HG03457 (cell line): ENCODE measurements at regions not wholly inside any gene's neighbourhood (a gene's known extent, or its start where the extent isn't known, plus 50 kb on each side); places are given as distances from the start of the nearest gene placed in this dataset.
"Not testable (repeated sequence)": the region's sequence is repeated elsewhere in the genome, so short reads cannot be mapped to it uniquely, and the experiment has no call there.

Source experiments
- ATAC-seq: cut with Tn5 transposase; IDR thresholded peaks from one replicate; pipeline ENCODE4 v1.9.1; 2021; ENCODE audit warnings: moderate number of reproducible peaks; ENCODE audit not compliant: unreplicated experiment

- no peak for ATAC-seq
These were observed 1108.3 kb upstream of the FLRT2 start for GRCh38 chr14:84421621-84422020.

GRCh38 chr14:84425968-84426367 is 1104.0 kb upstream of the FLRT2 start:
- no peak for ATAC-seq

GRCh38 chr14:84432676-84433075 is 1097.3 kb upstream of the FLRT2 start:
- no peak for ATAC-seq

DNA sequence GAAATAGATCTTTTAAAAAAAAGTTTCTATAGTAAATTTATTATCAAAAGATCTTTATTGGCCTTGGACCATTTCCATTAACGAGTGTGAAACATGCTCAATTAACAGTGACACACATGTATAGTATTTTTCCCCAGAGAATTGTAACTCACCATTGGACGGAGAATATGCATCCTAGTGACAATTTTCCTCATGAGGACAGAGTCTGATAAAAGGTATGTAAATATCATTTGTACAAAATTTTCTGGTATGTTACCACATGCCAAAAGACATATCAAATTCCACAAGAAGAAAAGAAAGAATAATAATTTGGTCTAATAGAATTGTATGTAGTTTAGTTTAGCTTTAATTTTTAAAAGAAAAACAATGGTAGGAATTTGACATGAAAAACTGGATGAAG is 1096.0 kb upstream of the FLRT2 start:
- ATAC-seq: no peak

DNA sequence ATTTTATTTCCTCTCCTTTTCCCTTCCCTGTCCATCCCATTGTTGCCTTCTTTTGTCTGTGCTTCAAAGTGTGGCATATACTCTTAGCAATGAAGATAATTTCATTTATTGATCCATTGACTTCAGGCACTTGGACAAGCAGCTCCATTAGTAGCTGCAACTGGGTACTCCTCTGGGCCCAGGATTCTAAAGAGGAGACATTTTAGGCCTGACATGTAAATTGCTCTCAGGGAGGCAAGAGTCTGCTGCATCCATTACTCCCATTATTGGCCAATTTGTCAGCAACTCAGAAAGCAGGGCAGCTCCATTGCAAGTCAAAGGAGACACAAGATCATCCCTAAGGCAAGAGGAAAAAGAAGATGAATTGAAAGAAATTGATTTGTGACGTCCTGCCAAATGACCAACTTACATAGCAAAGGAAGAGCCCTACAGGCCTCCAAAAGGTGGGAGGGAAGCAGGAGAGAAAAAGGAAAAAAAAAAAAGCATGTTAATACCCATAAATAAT is 1094.1 kb upstream of the FLRT2 start:
- no peak for ATAC-seq

- ATAC-seq: no peak
These were observed 1093.4 kb upstream of the FLRT2 start for GRCh38 chr14:84436528-84436927.

DNA sequence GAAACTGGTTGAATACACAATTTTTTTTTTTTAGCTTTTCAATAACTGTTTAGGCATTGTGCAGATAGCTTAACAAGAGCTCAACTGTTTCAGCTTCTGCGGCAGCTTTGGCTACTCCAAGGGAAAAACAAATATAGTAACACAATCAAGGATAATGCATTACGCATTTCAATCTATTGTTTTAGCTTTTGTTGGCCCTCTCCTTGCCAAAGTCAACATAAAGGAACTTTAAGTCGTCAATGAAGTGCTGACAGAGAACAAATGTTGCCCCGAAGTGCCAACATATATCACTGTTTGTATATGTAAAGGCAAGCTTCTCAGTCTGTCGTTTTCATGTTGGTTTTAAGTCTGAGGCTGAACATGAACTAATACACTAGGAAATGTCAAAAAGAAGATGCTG is 1087.4 kb upstream of the FLRT2 start:
- ATAC-seq: no peak

DNA sequence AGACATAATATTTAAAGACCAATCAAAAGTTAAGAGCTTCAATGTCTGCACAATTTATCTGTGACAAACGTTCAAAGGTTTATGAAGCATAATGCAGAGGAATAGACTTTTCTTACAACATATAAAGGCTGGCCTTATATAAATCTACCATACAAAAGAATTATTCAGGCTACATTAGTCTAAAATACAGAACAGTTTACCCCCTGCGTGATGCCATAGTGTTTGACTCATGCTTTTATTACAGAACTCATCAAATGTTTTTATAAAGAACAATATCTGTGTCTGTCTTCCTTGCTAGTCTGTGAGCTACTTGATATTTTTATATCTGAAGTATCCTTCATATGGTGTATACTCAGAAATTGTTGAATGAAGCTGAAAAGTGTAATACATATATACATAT is 1084.5 kb upstream of the FLRT2 start:
- ATAC-seq: no peak

DNA sequence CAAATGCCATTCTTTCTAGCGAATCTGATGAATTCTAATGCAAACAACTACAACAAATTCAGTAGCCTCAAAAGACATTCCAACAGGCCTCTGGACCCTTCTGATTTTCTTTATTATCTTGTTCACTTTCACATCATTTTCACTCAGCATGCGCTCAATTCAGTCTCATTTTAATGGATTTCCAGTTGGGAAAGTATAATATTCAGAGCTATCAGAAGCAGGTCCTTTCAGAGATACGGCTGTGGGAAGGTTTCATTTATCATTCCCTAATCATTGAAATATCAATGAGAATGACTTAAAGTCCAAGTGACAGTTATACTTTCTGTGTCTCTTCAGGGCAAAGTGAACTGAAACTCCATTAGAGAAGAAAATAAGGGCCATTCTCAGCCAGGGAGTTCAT is 1083.7 kb upstream of the FLRT2 start:
- ATAC-seq: no peak

GRCh38 chr14:84453307-84453950 is 1076.5 kb upstream of the FLRT2 start:
- ATAC-seq: no peak

DNA sequence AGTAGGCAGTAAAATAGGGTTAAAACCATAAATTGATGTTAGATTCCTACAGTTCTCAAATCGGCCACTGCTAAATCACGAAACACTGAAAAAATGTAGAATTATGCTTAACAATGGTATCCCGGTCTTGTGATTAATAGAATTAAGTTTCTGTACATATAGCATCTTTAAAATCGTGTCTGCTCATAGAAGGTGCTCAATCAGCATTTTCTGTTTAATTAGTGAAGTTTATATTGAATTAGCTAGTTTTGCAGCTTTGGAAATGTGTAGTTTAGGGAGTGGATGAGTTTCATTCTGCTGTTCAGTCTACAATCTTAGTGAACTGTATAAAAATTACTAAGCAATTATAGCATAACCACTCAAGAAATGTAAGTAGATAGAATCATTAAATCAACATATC is 1075.8 kb upstream of the FLRT2 start:
- ATAC-seq: no peak

DNA sequence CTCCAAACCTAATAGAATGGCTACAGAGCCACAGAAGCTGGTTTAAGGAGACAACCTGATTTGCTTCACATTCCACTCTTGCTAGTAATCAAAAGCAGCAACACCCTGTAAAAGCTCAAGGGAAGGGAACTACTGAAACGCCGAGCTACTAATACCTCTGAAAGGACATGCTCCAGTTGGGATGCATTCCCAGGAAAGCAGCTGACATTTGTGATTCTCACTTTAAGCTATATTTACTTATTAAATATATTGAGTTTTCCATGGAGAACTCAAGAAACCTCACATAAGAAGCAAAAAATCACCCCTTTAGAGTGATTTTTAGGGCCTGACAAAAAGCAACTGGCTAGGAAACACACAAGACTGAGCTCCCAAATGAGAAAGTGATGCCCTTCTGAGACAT is 1073.0 kb upstream of the FLRT2 start:
- no peak for ATAC-seq

- ATAC-seq: no peak
These were observed 1071.1 kb upstream of the FLRT2 start for GRCh38 chr14:84458881-84459280.

DNA sequence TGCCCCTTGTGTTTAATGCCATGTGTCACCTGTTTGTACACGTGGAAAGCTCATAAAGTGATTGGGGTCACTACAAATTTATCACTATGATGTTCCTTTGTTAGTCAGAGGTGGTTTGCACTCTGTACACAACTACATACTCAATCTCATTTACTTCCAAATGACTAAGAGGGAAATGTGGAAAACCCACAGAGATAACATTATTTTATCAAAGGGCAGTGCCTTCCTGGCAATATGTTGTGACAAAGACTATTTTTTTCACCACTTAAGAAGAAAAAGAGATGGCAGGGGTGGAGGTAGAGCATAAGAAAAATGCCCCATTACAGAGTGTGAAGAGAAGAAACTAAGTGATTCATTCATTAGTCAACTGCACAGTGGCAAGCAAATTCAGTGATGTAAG is 1064.1 kb upstream of the FLRT2 start:
- ATAC-seq: no peak

DNA sequence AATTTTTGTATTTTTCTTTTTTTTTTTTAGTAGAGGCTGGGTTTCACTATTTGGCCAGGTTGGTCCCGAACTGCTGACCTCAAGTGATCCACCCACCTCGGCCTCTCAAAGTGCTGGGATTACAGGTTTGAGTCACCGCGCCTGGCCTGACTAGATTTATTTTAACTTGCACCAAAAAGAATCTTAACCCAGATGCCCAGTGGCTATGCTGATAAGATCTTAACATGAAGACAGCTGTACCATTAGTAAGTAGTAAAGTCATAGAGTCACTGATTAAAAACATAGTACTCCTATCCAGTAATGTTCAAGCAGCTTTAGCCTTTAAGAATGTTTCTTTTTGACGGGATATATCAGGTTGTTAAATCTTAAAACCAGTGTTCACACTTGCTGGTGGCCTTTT is 1061.8 kb upstream of the FLRT2 start:
- no peak for ATAC-seq

- ATAC-seq: no peak
These were observed 1051.9 kb upstream of the FLRT2 start for GRCh38 chr14:84477996-84478395.

DNA sequence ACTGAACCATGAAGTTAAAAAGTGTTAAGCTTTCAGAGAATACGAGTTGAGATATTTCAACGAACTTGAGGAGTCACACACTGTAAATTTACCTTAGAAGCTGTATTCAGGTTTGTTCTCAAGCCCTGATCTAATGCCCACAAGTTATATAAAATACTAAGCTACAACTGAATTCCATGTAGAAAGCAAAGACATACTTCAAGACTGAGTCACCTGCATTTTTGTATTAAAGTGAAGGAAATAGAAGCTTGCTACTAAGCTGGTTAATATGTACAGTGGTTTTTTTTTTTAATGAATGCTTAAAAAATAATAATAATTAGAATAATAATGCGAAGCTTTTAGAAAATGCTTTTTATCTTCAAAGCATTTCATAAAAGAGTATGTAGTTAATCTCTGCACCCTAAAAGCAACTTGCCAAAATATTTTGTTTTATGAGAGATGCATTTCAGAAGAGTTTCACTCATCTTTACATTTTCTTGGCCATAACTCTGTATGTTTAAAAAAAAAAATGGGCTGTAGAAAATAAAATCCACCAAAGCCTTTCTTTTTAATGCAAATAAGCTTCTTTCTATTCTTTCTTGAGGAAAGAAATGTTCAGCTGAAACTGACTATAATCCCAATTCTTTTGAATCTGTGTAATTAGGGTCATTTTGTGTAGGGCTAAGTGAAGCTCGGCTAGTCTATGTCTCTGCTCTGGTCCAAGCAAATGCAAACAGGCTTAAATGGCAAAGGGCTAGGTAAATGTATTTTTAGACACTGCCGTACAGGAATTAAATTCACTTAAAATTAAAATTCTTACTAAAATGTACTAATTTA is 1047.5 kb upstream of the FLRT2 start:
- ATAC-seq: no peak

DNA sequence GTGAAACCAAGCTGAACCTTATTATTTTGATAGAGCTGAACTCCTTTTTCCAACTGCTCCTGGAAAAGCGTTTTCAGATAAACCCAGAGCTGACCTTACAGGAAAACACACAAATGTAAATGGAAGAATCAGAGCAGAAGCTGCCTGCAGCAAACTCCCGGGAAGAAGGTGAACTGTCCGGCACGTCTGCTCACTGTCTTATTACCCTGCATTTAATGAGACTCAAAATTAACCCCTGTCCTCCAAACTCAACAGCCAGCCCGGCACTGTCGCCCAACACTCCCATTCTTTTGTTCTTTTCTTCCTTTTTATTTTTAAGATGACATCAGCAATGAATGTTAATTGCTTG is 1046.9 kb upstream of the FLRT2 start:
- no peak for ATAC-seq

GRCh38 chr14:84484243-84484642 is 1045.7 kb upstream of the FLRT2 start:
- not testable (repeated sequence) for ATAC-seq

- ATAC-seq: no peak
These were observed 1044.9 kb upstream of the FLRT2 start for GRCh38 chr14:84485036-84485435.

- no peak for ATAC-seq
These were observed 1039.9 kb upstream of the FLRT2 start for GRCh38 chr14:84490081-84490480.

DNA sequence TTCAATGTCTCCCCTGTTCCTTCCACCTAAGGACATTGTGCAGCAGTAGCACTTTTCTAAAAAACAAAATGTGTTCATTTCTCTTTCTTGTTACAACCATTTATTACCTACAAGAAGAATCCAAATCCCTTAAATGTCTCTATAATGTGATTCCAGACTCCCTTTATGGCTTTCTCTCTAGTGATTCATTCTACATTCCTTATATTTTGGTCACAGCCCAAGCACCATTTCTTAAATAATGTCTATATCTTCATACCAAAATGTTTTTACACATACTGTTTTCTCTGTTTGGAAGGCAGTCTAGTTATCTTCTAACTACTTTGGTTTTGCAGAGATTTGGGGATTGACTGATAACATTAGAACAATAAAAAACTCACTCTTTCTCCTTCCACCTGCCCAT is 1037.3 kb upstream of the FLRT2 start:
- ATAC-seq: no peak

GRCh38 chr14:84493779-84494178 is 1036.2 kb upstream of the FLRT2 start:
- no peak for ATAC-seq
